Liver (tissue), 3 donors: ENCODE measurements at regions not wholly inside any gene's neighbourhood (a gene's known extent, or its start where the extent isn't known, plus 50 kb on each side); places are given as distances from the start of the nearest gene placed in this dataset.

ENCODE experiments used
- EGR1 ChIP-seq, 2 donors: IDR thresholded peaks; 2 replicates each; pipeline ENCODE4 v1.6.1; 2016 to 2018; ENCODE audit warnings: antibody characterized with exemption in 2 of 2, low read depth in 2 of 2
- GABPA ChIP-seq, 2 donors: IDR thresholded peaks in 1 of 2; conservative IDR thresholded peaks in 1 of 2; 2 replicates each; pipeline ENCODE4 v1.6.1; 2016; ENCODE audit warnings: antibody characterized with exemption in 2 of 2, mild to moderate bottlenecking in 1 of 2, moderate library complexity in 1 of 2
- TAF1 ChIP-seq: conservative IDR thresholded peaks from 2 replicates; pipeline ENCODE4 v1.6.1; 2016; ENCODE audit warnings: antibody characterized with exemption, mild to moderate bottlenecking
- TF ChIP-seq, protein P1 (sequence below): fragments of 150-350 bp; IDR thresholded peaks from 2 replicates; pipeline ENCODE4 v1.5.1; 2017; ENCODE audit warnings: improper control_type of control experiment, low read depth, low read length; ENCODE audit not compliant: missing input control
- TF ChIP-seq, protein P2 (sequence below): IDR thresholded peaks from 2 replicates; pipeline ENCODE4 v1.6.1; 2016; ENCODE audit warnings: antibody characterized with exemption
- TF ChIP-seq, protein P3 (sequence below): IDR thresholded peaks from 2 replicates; pipeline ENCODE4 v1.6.1; 2016; ENCODE audit warnings: antibody characterized with exemption, mild to moderate bottlenecking
- donor health status: healthy.
- donor health status: healthy.

DNA sequence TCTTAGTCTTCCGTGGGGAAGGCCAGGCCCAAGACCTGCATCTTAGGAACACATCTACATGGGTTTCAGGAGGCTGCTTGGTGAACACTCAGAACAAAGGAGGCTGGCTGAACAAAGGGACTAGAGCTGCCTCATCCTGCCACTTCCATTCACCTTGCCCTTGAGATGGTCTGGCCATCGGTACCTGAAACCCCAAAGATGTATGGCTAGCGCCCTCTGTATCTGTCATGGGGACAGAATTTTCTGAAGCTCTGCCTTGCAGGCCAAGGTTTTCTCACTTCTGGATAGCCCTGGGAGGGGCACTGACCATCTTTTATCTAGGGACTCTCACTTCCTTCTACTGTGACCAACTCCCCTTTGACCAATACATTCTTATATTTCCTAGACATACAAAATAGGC is 55.4 kb upstream of the GRIK3 start:
- TF ChIP-seq, protein P1, sequence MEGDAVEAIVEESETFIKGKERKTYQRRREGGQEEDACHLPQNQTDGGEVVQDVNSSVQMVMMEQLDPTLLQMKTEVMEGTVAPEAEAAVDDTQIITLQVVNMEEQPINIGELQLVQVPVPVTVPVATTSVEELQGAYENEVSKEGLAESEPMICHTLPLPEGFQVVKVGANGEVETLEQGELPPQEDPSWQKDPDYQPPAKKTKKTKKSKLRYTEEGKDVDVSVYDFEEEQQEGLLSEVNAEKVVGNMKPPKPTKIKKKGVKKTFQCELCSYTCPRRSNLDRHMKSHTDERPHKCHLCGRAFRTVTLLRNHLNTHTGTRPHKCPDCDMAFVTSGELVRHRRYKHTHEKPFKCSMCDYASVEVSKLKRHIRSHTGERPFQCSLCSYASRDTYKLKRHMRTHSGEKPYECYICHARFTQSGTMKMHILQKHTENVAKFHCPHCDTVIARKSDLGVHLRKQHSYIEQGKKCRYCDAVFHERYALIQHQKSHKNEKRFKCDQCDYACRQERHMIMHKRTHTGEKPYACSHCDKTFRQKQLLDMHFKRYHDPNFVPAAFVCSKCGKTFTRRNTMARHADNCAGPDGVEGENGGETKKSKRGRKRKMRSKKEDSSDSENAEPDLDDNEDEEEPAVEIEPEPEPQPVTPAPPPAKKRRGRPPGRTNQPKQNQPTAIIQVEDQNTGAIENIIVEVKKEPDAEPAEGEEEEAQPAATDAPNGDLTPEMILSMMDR: no peak
- TF ChIP-seq TAF1 (no peak), EGR1 (IDR thresholded peaks at IDR 0.05; ENCODE audit: low read depth in 2 of 2) (no peak), GABPA (IDR thresholded peaks at IDR 0.05 in 1 of 2, conservative IDR thresholded peaks at IDR 0.05 in 1 of 2) (no peak)
- TF ChIP-seq, protein P2, sequence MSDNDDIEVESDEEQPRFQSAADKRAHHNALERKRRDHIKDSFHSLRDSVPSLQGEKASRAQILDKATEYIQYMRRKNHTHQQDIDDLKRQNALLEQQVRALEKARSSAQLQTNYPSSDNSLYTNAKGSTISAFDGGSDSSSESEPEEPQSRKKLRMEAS: no peak
- TF ChIP-seq, protein P3, sequence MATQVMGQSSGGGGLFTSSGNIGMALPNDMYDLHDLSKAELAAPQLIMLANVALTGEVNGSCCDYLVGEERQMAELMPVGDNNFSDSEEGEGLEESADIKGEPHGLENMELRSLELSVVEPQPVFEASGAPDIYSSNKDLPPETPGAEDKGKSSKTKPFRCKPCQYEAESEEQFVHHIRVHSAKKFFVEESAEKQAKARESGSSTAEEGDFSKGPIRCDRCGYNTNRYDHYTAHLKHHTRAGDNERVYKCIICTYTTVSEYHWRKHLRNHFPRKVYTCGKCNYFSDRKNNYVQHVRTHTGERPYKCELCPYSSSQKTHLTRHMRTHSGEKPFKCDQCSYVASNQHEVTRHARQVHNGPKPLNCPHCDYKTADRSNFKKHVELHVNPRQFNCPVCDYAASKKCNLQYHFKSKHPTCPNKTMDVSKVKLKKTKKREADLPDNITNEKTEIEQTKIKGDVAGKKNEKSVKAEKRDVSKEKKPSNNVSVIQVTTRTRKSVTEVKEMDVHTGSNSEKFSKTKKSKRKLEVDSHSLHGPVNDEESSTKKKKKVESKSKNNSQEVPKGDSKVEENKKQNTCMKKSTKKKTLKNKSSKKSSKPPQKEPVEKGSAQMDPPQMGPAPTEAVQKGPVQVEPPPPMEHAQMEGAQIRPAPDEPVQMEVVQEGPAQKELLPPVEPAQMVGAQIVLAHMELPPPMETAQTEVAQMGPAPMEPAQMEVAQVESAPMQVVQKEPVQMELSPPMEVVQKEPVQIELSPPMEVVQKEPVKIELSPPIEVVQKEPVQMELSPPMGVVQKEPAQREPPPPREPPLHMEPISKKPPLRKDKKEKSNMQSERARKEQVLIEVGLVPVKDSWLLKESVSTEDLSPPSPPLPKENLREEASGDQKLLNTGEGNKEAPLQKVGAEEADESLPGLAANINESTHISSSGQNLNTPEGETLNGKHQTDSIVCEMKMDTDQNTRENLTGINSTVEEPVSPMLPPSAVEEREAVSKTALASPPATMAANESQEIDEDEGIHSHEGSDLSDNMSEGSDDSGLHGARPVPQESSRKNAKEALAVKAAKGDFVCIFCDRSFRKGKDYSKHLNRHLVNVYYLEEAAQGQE: no peak
